T-helper 1 cell treated with Interleukin-12 subunit alpha and Interleukin-12 subunit beta and Interleukin-4 antibody, amounts not matched to agents 30 ng/mL and 1 ng/mL, for 36 hours (primary cell): ENCODE measurements at regions not wholly inside any gene's neighbourhood (a gene's known extent, or its start where the extent isn't known, plus 50 kb on each side); places are given as distances from the start of the nearest gene placed in this dataset.

ENCODE experiments used
- intact Hi-C: fragments of 100-400 bp; cut with micrococcal nuclease; formaldehyde crosslinking; loops from one replicate; pipeline ENCODE4 v1.15.1; 2024

DNA sequence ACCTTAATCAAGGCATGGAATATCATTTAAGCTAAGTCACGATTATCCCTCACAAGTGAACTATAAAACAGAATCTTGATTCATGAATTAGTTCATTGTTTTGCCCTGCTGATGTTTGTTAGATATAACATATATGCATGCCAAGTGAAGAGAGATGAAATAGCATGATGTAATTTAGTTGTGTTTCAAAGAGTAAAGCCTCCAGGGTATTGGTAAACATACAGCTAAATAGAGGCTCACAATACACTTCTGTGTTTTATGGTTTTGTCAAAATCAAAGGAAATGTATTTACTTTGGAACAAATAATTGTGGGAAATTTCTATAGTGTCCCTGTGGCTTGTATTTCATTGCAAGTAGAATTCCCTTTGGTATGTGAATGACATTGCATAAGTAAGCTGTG is 69.0 kb upstream of the LEF1 start:
- intact Hi-C loops: no loop called here

DNA sequence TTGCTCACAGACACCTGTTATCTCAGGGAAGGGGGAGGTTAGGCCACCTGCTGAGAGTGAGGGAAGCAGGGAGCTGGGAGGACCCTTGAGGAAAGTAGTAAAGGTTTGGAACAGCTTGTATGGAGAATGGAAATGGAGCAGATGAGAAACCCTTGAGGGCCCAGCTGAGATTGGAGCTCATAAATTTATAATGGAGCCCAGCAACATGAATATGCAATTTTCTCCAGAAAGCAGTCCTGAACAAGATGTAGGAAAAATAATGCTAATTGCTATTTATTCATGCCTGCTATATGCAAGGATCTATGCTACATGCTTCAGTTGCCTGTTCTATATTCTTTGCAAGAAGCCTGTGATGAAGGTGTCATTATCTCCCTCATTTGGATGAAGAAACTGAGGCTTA is 67.5 kb upstream of the LEF1 start:
- intact Hi-C loops: no loop called here

DNA sequence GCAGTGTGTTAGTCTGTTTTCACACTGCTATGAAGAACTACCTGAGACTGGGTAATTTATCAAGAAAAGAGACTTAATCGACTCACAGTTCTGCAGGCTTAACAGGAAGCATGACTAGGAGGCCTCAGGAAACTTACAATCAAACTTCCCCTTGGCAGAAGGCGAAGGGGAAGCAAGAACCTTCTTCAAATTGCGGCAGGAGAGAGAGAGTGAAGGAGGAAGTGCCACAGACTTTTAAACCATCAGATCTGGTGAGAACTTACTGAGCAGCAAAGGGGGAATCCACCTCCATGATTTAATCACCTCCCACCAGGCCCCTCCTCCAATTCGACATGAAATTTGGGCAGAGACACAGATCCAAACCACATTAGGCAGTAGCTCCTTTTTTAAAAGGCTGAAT is 59.2 kb upstream of the LEF1 start:
- intact Hi-C loops: no loop called here

DNA sequence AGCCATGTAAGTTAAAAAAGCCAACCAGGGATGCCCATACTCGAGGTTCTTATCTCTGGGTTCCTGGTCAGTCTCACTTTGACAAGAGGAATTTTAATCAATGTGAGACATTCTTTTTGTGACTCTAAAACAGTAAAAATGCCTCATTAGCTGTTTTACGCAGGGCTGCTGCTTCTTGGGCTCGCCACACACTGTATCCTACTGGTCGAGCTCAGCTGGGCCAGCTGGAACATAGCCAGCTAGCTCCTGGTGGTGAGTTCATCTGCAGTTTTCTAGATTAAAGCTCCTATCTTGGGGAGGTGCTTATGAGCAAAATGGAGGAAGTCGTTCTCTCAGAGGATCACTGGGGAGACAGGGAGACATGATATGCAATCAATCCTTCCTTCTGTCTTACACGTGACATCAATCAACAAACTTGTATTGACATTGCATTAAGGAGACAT is 55.9 kb upstream of the LEF1 start:
- intact Hi-C loops: no loop called here

DNA sequence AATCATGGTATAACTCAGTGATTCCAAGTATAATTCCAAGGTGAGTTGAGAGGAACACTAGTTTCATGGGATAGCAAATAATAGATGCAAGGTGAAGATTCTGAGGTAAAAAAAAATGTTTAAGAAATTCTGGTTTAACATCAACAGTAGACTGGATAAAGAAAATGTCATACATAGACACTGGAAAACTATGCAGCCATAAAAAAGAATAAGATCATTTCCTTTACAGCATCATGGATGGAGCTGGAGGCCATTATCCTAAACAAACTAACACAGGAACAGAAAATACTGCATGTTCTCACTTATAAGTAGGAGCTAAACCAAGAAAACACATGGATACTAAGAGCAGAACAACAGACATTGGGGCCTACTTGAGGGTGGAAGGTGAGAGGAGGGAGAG is 54.6 kb upstream of the LEF1 start:
- intact Hi-C loops: no loop called here

DNA sequence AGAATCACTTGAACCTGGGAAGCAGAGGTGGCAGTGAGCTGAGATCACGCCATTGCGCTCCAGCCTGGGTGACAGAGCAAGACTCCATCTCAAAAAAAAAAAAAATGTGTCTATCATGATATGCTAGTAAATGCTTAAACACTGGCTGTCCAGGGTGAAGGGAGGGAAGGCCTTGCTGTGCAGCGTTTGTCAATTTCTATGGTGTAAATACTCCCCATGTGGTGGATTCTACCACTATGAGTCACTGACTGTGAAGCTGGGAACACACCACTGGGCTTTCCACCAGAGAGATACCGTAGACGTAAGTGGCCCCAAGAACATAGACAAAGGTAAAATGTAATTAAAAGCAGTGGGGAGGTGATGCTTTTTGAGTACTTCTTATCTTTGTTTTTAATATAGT is 51.3 kb upstream of the LEF1 start:
- intact Hi-C loops: no loop called here
